Left ventricle myocardium inferior (tissue), 1 donor: ENCODE measurements at regions not wholly inside any gene's neighbourhood (a gene's known extent, or its start where the extent isn't known, plus 50 kb on each side); places are given as distances from the start of the nearest gene placed in this dataset.

Experiments
- DNase-seq: peaks from one replicate; pipeline ENCODE4 v3.0.0-alpha.2; 2020
- H3K27ac ChIP-seq: fragments of 200-600 bp; replicated peaks from 2 replicates; pipeline ENCODE4 v1.8.0; 2021
- H3K27me3 ChIP-seq: fragments of 200-600 bp; 2 replicates; pipeline ENCODE4 v1.8.0; 2021; ENCODE audit warnings: low read depth
- H3K36me3 ChIP-seq: fragments of 200-600 bp; 2 replicates; pipeline ENCODE4 v1.8.0; 2021
- H3K4me1 ChIP-seq: fragments of 200-600 bp; 2 replicates; pipeline ENCODE4 v1.8.0; 2021
- H3K4me3 ChIP-seq: fragments of 200-600 bp; 2 replicates; pipeline ENCODE4 v1.8.0; 2021; ENCODE audit warnings: mild to moderate bottlenecking, moderate library complexity
- H3K9me3 ChIP-seq: fragments of 200-600 bp; replicated peaks from 2 replicates; pipeline ENCODE4 v1.8.0; 2021
- CTCF ChIP-seq: fragments of 200-600 bp; IDR thresholded peaks from 2 replicates; pipeline ENCODE4 v1.8.0; 2021; ENCODE audit warnings: antibody characterized with exemption, mild to moderate bottlenecking, borderline replicate concordance
- intact Hi-C: fragments of 100-400 bp; cut with micrococcal nuclease; formaldehyde crosslinking; loops from one replicate; pipeline ENCODE4 v1.11.0; 2022
- donor health status: DM: no; HTN: yes; CAD: no; lungs with severe emphysema.

GRCh38 chr15:88341006-88341405 lies 84.5 kb upstream of the NTRK3 start:
- H3K4me1 ChIP-seq: no peaks in the 10 kb centered on the region
- H3K9me3 ChIP-seq: no peaks in the 10 kb centered on the region
- no peak for TF ChIP-seq CTCF
- intact Hi-C loops: no loop called here
- H3K36me3 ChIP-seq: no peaks in the 10 kb centered on the region
- DNase-seq: no peak
- H3K27me3 ChIP-seq: peaks cover 21% of the 10 kb centered on the region
- H3K27ac ChIP-seq: no peak overlapping the region
- no peak overlapping the region for H3K4me3 ChIP-seq

GRCh38 chr15:88337993-88338392 lies 81.5 kb upstream of the NTRK3 start:
- no peak for DNase-seq
- no peak overlapping the region for H3K27ac ChIP-seq
- no peak overlapping the region for H3K4me3 ChIP-seq
- no peaks in the 10 kb centered on the region for H3K9me3 ChIP-seq
- peak; percentile 47 for TF ChIP-seq CTCF
- intact Hi-C loops: no loop called here
- no peaks in the 10 kb centered on the region for H3K36me3 ChIP-seq
- no peaks in the 10 kb centered on the region for H3K4me1 ChIP-seq
- H3K27me3 ChIP-seq: peaks cover 17% of the 10 kb centered on the region

- Histone ChIP-seq H3K4me3 (no peak overlapping the region), H3K36me3 (no peaks in the 10 kb centered on the region), H3K4me1 (no peaks in the 10 kb centered on the region), H3K27ac (no peak overlapping the region), H3K9me3 (no peaks in the 10 kb centered on the region), H3K27me3 (peaks cover 17% of the 10 kb centered on the region)
- TF ChIP-seq CTCF: no peak
- no peak for DNase-seq
- intact Hi-C loops: no loop called here
Observed at GRCh38 chr15:88335074-88335473, 78.5 kb upstream of the NTRK3 start.

- intact Hi-C loops: no loop called here
- DNase-seq: no peak
- Histone ChIP-seq H3K9me3 (no peaks in the 10 kb centered on the region), H3K36me3 (no peaks in the 10 kb centered on the region), H3K4me1 (no peaks in the 10 kb centered on the region), H3K27ac (no peak overlapping the region), H3K4me3 (no peak overlapping the region), H3K27me3 (peaks cover 17% of the 10 kb centered on the region)
- no peak for TF ChIP-seq CTCF
Observed at GRCh38 chr15:88334436-88334835, 77.9 kb upstream of the NTRK3 start.

GRCh38 chr15:88331291-88331690 lies 74.8 kb upstream of the NTRK3 start:
- H3K4me1 ChIP-seq: no peaks in the 10 kb centered on the region
- no peak overlapping the region for H3K27ac ChIP-seq
- H3K9me3 ChIP-seq: no peaks in the 10 kb centered on the region
- no peak for DNase-seq
- peak; percentile 37 for TF ChIP-seq CTCF
- no peak overlapping the region for H3K4me3 ChIP-seq
- H3K27me3 ChIP-seq: peaks cover 14% of the 10 kb centered on the region
- intact Hi-C loops: no loop called here
- H3K36me3 ChIP-seq: no peaks in the 10 kb centered on the region

GRCh38 chr15:88326924-88327323 lies 70.4 kb upstream of the NTRK3 start:
- no peaks in the 10 kb centered on the region for H3K4me1 ChIP-seq
- H3K4me3 ChIP-seq: no peak overlapping the region
- no peaks in the 10 kb centered on the region for H3K9me3 ChIP-seq
- no peak overlapping the region for H3K27ac ChIP-seq
- no peak for TF ChIP-seq CTCF
- H3K36me3 ChIP-seq: no peaks in the 10 kb centered on the region
- intact Hi-C loops: no loop called here
- peaks cover 32% of the 10 kb centered on the region for H3K27me3 ChIP-seq
- DNase-seq: no peak
